Neural cell (in vitro differentiated cells): ENCODE measurements at regions not wholly inside any gene's neighbourhood (a gene's known extent, or its start where the extent isn't known, plus 50 kb on each side); places are given as distances from the start of the nearest gene placed in this dataset.

ENCODE experiments used
- EP300 ChIP-seq: fragments of 450-650 bp; conservative IDR thresholded peaks from 2 replicates; pipeline ENCODE4 v1.6.1; 2014; ENCODE audit warnings: antibody characterized with exemption, mild to moderate bottlenecking, moderate library complexity; ENCODE audit not compliant: poor library complexity, severe bottlenecking
- EZH2 ChIP-seq: fragments of 200-600, 300-800 bp; shearing (Covaris generic), sonication (generic); IDR thresholded peaks from 2 replicates; pipeline ENCODE4 v1.6.1; 2014; ENCODE audit warnings: antibody characterized with exemption, low read length, borderline replicate concordance, mild to moderate bottlenecking; ENCODE audit not compliant: insufficient read depth, poor library complexity, severe bottlenecking
- POLR2AphosphoS5 ChIP-seq: IDR thresholded peaks from 2 replicates; pipeline ENCODE4 v1.6.1; 2012
- RAD21 ChIP-seq: fragments of 450-650 bp; conservative IDR thresholded peaks from 2 replicates; pipeline ENCODE4 v1.6.1; 2014; ENCODE audit warnings: antibody characterized with exemption, mild to moderate bottlenecking, moderate library complexity
- TAF1 ChIP-seq: IDR thresholded peaks from 2 replicates; pipeline ENCODE4 v1.6.1; 2012; ENCODE audit warnings: low read depth
- TF ChIP-seq, protein P1 (sequence below): fragments of 450-650 bp; IDR thresholded peaks from 2 replicates; pipeline ENCODE4 v1.5.1; 2014; ENCODE audit warnings: antibody characterized with exemption, mild to moderate bottlenecking, moderate library complexity; ENCODE audit not compliant: poor library complexity, severe bottlenecking

GRCh38 chr7:11236680-11237079 lies 263.0 kb downstream of the PHF14 start:
- TF ChIP-seq, protein P1, sequence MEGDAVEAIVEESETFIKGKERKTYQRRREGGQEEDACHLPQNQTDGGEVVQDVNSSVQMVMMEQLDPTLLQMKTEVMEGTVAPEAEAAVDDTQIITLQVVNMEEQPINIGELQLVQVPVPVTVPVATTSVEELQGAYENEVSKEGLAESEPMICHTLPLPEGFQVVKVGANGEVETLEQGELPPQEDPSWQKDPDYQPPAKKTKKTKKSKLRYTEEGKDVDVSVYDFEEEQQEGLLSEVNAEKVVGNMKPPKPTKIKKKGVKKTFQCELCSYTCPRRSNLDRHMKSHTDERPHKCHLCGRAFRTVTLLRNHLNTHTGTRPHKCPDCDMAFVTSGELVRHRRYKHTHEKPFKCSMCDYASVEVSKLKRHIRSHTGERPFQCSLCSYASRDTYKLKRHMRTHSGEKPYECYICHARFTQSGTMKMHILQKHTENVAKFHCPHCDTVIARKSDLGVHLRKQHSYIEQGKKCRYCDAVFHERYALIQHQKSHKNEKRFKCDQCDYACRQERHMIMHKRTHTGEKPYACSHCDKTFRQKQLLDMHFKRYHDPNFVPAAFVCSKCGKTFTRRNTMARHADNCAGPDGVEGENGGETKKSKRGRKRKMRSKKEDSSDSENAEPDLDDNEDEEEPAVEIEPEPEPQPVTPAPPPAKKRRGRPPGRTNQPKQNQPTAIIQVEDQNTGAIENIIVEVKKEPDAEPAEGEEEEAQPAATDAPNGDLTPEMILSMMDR, result no peak
- TF ChIP-seq RAD21, result no peak
- TF ChIP-seq TAF1, result no peak
- TF ChIP-seq EZH2, result no peak
- TF ChIP-seq POLR2AphosphoS5, result no peak
- TF ChIP-seq EP300, result no peak
